Loucy (cell line): ENCODE measurements at regions not wholly inside any gene's neighbourhood (a gene's known extent, or its start where the extent isn't known, plus 50 kb on each side); places are given as distances from the start of the nearest gene placed in this dataset.

ENCODE experiments used
- EZH2phosphoT487 ChIP-seq: fragments of 200-600 bp; IDR thresholded peaks from 2 replicates; pipeline ENCODE4 v1.6.1; 2018; ENCODE audit warnings: antibody characterized with exemption, mild to moderate bottlenecking, moderate library complexity, borderline replicate concordance
- TF ChIP-seq, protein P1 (sequence below): fragments of 200-600 bp; sonication (generic); conservative IDR thresholded peaks from 2 replicates; pipeline ENCODE4 v1.5.1; 2014; ENCODE audit warnings: mild to moderate bottlenecking, antibody characterized with exemption, low read length

DNA sequence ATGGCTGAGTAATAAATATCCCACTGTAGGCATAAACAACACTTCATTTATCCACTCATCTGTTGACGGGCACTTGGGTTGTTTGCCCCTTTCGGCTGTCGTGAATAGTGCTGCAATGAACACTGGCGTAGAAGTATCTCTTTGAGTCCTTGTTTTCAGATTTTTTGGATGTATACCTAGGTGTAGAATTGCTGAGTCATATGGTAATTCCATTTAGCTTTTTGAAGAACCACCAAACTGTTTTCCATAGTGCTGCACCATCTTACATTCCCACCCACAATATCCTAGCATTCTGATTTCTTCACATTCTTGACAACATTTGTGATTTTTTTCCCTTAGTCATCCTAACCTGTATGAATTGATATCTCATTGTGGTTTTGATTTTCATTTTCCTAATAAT lies 109.0 kb downstream of the NXNL2 start:
- TF ChIP-seq, protein P1, sequence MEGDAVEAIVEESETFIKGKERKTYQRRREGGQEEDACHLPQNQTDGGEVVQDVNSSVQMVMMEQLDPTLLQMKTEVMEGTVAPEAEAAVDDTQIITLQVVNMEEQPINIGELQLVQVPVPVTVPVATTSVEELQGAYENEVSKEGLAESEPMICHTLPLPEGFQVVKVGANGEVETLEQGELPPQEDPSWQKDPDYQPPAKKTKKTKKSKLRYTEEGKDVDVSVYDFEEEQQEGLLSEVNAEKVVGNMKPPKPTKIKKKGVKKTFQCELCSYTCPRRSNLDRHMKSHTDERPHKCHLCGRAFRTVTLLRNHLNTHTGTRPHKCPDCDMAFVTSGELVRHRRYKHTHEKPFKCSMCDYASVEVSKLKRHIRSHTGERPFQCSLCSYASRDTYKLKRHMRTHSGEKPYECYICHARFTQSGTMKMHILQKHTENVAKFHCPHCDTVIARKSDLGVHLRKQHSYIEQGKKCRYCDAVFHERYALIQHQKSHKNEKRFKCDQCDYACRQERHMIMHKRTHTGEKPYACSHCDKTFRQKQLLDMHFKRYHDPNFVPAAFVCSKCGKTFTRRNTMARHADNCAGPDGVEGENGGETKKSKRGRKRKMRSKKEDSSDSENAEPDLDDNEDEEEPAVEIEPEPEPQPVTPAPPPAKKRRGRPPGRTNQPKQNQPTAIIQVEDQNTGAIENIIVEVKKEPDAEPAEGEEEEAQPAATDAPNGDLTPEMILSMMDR = no peak
- TF ChIP-seq EZH2phosphoT487 = no peak
